GM18519 (cell line): ENCODE measurements at regions not wholly inside any gene's neighbourhood (a gene's known extent, or its start where the extent isn't known, plus 50 kb on each side); places are given as distances from the start of the nearest gene placed in this dataset.

Experiments
- ATAC-seq: cut with Tn5 transposase; IDR thresholded peaks from one replicate; pipeline ENCODE4 v1.9.1; 2021; ENCODE audit warnings: mild to moderate bottlenecking, moderate library complexity; ENCODE audit not compliant: unreplicated experiment, low FRiP score

GRCh38 chr10:113454341-113455061, 98.4 kb upstream of the HABP2 start:
- no peak for ATAC-seq

- ATAC-seq = no peak
These were observed 96.9 kb upstream of the HABP2 start for GRCh38 chr10:113455947-113456346.

- ATAC-seq = no peak
These were observed 96.1 kb upstream of the HABP2 start for GRCh38 chr10:113456741-113457140.

GRCh38 chr10:113457408-113457807, 95.4 kb upstream of the HABP2 start:
- no peak for ATAC-seq

- ATAC-seq = no peak
These were observed 94.4 kb upstream of the HABP2 start for GRCh38 chr10:113458451-113458850.

- ATAC-seq = no peak
These were observed 93.9 kb upstream of the HABP2 start for GRCh38 chr10:113458944-113459343.

GRCh38 chr10:113459626-113460280, 93.1 kb upstream of the HABP2 start:
- no peak for ATAC-seq

- ATAC-seq = no peak
These were observed 89.8 kb upstream of the HABP2 start for GRCh38 chr10:113463083-113463482.

- no peak for ATAC-seq
These were observed 89.1 kb upstream of the HABP2 start for GRCh38 chr10:113463777-113464176.

GRCh38 chr10:113469796-113470195, 83.1 kb upstream of the HABP2 start:
- ATAC-seq = no peak

GRCh38 chr10:113470372-113471240, 82.2 kb upstream of the HABP2 start:
- no peak for ATAC-seq

GRCh38 chr10:113471241-113471996, 81.4 kb upstream of the HABP2 start:
- ATAC-seq = no peak

GRCh38 chr10:113473011-113473410, 79.8 kb upstream of the HABP2 start:
- no peak for ATAC-seq

GRCh38 chr10:113473851-113474250, 79.0 kb upstream of the HABP2 start:
- no peak for ATAC-seq

GRCh38 chr10:113474752-113475151, 78.1 kb upstream of the HABP2 start:
- ATAC-seq = no peak

- ATAC-seq = no peak
These were observed 77.5 kb upstream of the HABP2 start for GRCh38 chr10:113475381-113475807.

GRCh38 chr10:113476191-113476590, 76.7 kb upstream of the HABP2 start:
- no peak for ATAC-seq

GRCh38 chr10:113476673-113477072, 76.2 kb upstream of the HABP2 start:
- no peak for ATAC-seq

GRCh38 chr10:113477451-113477850, 75.4 kb upstream of the HABP2 start:
- ATAC-seq = no peak

GRCh38 chr10:113479346-113480080, 73.3 kb upstream of the HABP2 start:
- ATAC-seq = no peak
